Erythroblast (primary cell): ENCODE measurements at regions not wholly inside any gene's neighbourhood (a gene's known extent, or its start where the extent isn't known, plus 50 kb on each side); places are given as distances from the start of the nearest gene placed in this dataset.

Source experiments
- DNase-seq, 2 experiments: peaks; one replicate each; lab custom pipeline; 2025; lab: John Stamatoyannopoulos, UW
- GATA1 ChIP-seq: IDR thresholded peaks from 2 replicates; pipeline ENCODE4 v1.6.1; 2011; ENCODE audit warnings: low read depth, mild to moderate bottlenecking, control low read depth, low read length, moderate library complexity
- POLR2A ChIP-seq: IDR thresholded peaks from 2 replicates; pipeline ENCODE4 v1.6.1; 2011; ENCODE audit warnings: mild to moderate bottlenecking, low read length

- no peak for DNase-seq
- no peak for TF ChIP-seq GATA1
- TF ChIP-seq POLR2A, result no peak
Measured at GRCh38 chr3:5057272-5057671, 64.8 kb upstream of the ARL8B start.

DNA sequence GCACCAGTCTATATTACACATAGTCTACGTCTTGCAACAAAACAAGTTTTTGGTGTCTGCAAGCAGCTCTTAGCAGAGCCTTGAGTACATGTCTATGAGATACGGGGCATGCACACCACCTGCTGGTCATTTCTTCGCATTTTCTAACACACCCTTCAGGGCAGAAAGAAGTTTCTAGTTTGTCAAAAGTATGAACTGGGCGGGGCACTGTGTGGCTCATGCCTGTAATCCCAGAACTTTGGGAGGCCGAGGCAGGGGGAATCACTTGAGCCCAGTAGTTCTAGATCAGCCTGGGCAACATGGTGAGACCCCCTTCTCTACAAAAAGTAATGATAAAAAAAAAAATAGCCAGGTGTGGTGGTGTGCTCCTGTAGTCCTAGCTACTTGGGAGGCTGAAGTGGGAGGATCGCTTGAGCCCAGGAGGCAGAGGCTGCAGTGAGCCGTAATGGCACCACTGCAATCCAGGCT is 64.2 kb upstream of the ARL8B start:
- no peak for TF ChIP-seq POLR2A
- no peak for TF ChIP-seq GATA1

DNA sequence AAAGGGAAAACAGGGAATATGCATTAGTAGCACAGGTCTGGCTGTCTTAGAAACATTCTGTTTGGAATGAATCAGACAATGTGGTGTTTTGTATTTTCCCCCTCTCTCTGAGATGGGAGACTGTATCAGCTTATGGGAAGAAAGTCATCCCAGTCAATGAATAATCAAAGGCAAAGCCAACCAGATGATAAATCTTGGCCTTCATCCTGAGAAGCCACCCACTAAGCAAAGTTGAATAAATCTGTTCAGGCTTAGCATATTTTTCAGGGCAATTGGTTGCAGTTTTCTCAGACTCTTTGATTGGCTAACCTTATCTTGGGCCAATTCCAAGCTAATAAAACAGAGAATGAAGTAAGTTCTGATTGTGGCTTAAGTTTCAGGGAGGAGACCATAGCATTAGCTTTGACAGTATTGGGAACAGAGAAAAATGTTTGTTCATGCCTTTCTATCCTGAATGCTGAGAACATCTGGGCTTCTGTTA is 63.6 kb upstream of the ARL8B start:
- TF ChIP-seq GATA1 (no peak), POLR2A (no peak)
- no peak for DNase-seq

More for the DNA sequence above, 64.2 kb upstream of the ARL8B start:
- DNase-seq, result peak; percentile 72 to 81

GRCh38 chr3:5059782-5060181 is 62.3 kb upstream of the ARL8B start:
- DNase-seq, result no peak
- TF ChIP-seq POLR2A, result no peak
- no peak for TF ChIP-seq GATA1

GRCh38 chr3:5061218-5061569 is 60.9 kb upstream of the ARL8B start:
- no peak for DNase-seq
- TF ChIP-seq POLR2A, result no peak
- TF ChIP-seq GATA1, result no peak

DNA sequence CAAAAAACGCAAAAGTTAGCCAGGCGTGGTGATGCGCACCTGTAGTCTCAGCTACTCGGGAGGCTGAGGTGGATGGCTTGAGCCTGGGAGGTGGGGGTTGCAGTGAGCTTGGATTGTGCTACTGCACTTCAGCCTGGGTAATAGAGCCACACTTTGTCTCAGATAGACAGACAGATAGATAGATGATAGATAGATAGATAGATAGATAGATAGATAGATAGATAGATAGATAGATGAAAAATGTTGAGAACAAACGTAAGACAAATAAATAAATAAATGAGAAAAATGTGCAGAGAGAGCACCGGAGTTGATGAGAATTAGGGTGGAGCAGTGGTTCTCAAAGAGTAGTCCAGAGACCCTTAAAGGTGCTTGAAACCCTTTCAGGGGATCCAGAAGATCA is 58.4 kb upstream of the ARL8B start:
- no peak for TF ChIP-seq GATA1
- no peak for DNase-seq

GRCh38 chr3:5068531-5069050 is 53.5 kb upstream of the ARL8B start:
- TF ChIP-seq POLR2A (no peak), GATA1 (no peak)
- no peak for DNase-seq

DNA sequence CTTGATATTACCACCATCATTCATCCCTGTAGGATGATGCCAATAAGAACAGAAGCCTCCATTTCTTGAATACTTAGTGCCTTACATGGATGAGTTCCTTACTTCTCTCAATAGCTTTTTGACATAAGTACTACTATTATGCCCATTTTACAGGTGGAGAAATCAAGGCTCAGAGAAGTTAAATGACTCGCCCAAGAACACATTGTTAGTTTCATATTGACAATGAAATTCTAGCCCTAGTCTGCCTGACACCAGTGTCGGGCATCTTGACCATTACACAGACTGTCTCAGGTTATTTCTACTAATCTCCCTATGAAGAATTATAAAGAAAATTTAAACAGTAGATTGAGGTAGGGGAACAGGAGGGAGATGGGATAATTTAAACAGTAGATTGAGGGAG is 52.5 kb upstream of the ARL8B start:
- no peak for DNase-seq
- TF ChIP-seq GATA1, result no peak
- TF ChIP-seq POLR2A, result no peak

- DNase-seq, result no peak
- TF ChIP-seq POLR2A (no peak), GATA1 (no peak)
Measured at GRCh38 chr3:5071061-5071460, 51.0 kb upstream of the ARL8B start.

- DNase-seq, result no peak
- TF ChIP-seq GATA1, result no peak
- TF ChIP-seq POLR2A, result no peak
Measured at GRCh38 chr3:5072100-5072816, 49.8 kb upstream of the ARL8B start.
